AG10803 (cell line): ENCODE measurements at regions not wholly inside any gene's neighbourhood (a gene's known extent, or its start where the extent isn't known, plus 50 kb on each side); places are given as distances from the start of the nearest gene placed in this dataset.
A peak's percentile ranks its signal among the peaks of the same experiment; 100 is the strongest.

Experiments
- DNase-seq: peaks from one replicate; pipeline ENCODE4 v3.0.0; 2010; ENCODE audit warnings: low read depth
- H3K4me3 ChIP-seq: 2 replicates; pipeline ENCODE4 v1.5.1; 2011; ENCODE audit warnings: mild to moderate bottlenecking, low read length, control low read depth
- TF ChIP-seq, protein P1 (sequence below): conservative IDR thresholded peaks from 2 replicates; pipeline ENCODE4 v1.5.1; 2011; ENCODE audit warnings: mild to moderate bottlenecking, low read length, control low read depth, inconsistent platforms

DNA sequence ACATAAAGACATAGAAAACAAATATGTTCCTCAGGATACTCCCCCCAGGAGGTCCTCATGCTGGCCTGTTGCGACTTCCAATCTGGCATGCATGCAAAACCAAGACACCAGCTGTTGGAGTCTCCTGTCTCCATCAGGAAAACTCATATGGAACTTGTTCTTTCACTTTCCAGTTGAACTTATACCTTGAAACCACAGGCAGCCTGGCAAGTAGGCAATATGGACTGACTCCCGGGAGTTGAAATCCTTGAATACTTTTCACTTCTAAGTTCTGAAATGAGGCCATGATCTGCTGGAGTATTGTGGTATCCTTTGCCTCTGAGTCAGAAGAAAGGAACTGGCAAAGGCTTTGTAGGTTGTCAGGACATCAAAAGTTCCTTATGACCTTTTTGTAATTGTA, 444.2 kb downstream of the IDS start:
- DNase-seq: peak; percentile 86
- TF ChIP-seq, protein P1, sequence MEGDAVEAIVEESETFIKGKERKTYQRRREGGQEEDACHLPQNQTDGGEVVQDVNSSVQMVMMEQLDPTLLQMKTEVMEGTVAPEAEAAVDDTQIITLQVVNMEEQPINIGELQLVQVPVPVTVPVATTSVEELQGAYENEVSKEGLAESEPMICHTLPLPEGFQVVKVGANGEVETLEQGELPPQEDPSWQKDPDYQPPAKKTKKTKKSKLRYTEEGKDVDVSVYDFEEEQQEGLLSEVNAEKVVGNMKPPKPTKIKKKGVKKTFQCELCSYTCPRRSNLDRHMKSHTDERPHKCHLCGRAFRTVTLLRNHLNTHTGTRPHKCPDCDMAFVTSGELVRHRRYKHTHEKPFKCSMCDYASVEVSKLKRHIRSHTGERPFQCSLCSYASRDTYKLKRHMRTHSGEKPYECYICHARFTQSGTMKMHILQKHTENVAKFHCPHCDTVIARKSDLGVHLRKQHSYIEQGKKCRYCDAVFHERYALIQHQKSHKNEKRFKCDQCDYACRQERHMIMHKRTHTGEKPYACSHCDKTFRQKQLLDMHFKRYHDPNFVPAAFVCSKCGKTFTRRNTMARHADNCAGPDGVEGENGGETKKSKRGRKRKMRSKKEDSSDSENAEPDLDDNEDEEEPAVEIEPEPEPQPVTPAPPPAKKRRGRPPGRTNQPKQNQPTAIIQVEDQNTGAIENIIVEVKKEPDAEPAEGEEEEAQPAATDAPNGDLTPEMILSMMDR: no peak
- no peak overlapping the region for H3K4me3 ChIP-seq
